ENCODE measurements at regions not wholly inside any gene's neighbourhood (a gene's known extent, or its start where the extent isn't known, plus 50 kb on each side); places are given as distances from the start of the nearest gene placed in this dataset.
"Not testable (repeated sequence)": the region's sequence is repeated elsewhere in the genome, so short reads cannot be mapped to it uniquely, and the experiment has no call there.

DNA sequence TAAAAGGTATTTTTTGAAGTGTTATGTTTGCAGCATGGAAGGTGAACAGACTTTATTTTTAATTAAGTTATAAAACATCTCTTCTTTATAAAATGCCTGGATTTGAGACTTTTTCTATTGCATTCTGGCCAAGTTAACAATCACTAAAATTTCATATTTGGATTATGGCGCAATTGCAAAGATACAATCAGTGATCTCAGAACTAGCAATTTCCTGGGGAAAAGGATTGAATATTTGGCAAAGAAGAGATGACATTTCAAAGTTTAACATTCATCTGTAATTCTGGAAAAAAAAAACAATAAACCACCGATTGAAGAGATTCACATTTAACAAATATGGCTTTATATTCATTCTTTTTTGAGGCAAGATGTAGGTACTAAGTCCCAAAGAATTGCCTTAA lies 378.0 kb downstream of the LRRC70 start:
- no peak for DNase-seq

DNA sequence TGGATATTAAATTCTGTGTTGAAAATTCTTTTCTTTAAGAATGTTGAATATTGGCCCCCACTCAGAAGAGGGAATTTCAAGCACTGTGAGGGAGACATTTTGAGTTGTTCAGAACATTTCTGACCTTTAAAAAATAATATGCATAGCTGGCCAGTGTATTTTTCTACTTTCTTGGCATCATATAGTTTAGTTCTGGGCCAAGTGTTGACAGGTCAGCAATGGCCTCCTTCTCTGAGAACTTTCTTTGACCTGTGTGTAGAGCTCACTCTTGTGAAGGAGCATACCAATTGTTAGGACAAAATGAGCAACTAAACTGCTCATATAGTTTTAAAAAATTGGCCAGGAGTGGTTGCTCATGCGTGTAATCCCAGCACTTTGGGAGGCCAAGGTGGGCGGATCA lies 376.0 kb downstream of the LRRC70 start:
- no peak for DNase-seq

- no peak for DNase-seq
These were observed 369.7 kb downstream of the LRRC70 start for GRCh38 chr5:62948301-62948700.

- no peak for DNase-seq
These were observed 363.8 kb downstream of the LRRC70 start for GRCh38 chr5:62942384-62942783.

DNA sequence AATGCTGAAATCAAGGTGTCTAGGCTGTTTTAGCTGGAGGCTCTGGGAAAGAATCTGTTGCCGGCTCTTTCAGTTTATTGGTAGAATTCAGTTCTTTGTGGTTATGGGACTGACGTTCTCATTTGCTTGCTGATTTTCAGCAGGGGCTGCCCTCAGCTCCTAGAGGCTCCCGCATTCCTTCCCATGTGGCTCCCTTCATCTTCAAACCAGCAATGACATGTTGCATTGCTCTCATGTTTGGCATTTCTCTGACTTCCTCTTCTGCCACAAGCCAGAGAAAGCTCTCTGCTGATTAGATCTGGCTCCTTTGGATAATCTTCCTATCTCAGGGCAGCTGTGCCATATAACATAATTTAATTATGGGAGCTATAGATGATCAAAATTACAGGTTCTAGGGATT lies 360.3 kb downstream of the LRRC70 start:
- DNase-seq: no peak

GRCh38 chr5:62937661-62938558 lies 359.3 kb downstream of the LRRC70 start:
- DNase-seq: no peak

DNA sequence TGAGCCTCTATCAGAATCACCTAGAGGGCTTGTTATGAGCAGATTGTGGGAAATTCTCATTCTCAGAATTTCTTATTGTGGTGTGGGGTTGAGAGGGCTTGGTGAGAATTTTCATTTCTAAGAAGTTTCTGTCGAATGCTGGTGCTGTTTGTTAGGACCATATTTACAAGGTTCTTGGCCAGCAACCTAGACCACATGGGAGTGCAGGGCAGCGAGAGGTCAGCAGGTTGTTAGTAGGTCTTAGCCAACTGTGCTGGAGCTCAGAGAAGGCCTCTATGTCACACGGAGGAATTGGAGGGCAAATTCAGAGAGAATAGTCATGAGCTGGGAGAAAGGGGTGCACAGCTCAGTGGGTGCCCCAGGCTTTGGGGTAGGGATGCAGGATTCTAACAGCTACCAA lies 357.0 kb downstream of the LRRC70 start:
- no peak for DNase-seq

- DNase-seq: no peak
These were observed 355.7 kb downstream of the LRRC70 start for GRCh38 chr5:62934319-62934718.

- DNase-seq: no peak
These were observed 354.6 kb downstream of the LRRC70 start for GRCh38 chr5:62933261-62933660.

DNA sequence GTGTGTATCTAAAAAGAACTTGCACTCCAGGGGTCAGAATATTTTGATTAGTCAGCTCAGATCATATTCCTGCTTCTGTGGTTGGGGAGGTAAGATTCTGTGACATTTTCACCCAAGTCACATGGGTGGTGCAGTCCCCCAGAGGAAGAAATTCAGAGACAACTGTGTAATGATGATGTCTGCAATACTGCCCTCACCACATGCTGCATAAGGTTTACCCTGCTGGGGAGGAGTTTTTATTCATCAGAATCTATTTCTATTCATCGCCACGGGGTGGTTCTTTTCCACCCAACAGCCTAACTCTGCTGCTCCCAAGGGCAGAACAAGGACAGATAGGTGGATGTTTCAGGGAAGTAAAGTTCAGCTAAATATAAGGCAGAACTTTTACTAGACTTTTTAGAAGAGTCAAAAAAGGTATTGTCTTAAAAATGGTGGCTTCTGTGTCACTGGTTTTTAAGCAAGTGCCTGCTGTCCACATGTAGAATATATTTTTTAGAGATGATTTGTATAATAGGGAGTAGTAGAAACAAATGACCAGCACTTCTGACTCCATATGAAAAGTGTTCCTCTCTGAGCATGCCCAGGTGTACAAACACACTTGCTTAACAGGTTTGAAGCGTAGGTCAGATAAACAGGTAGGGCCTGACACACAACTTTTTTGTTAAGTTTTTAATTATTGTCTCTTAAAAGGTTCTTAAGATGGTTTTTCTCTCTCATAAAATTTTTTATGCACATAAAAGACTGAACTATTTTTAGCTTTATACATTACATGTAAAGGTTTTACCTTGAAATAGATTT lies 352.7 kb downstream of the LRRC70 start:
- no peak for DNase-seq

DNA sequence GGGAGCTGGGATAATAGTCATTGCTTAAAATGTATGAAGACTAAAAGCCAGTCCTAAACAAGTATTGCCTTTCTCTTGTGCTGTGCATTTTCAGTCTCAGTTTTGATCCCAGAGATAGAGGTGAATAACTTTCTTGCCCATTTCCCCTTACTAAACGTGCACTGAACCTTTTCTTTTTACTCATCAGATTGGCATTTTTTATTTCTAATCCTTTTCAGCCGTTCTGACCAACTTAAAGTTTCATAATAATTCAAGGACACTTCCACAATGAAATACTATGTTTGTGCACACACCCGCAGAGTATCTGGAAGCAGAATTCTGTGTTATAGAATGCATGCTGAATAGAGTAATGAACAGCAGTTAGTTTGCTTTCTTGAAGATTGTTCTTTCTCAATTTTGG lies 343.6 kb downstream of the LRRC70 start:
- DNase-seq: no peak

DNA sequence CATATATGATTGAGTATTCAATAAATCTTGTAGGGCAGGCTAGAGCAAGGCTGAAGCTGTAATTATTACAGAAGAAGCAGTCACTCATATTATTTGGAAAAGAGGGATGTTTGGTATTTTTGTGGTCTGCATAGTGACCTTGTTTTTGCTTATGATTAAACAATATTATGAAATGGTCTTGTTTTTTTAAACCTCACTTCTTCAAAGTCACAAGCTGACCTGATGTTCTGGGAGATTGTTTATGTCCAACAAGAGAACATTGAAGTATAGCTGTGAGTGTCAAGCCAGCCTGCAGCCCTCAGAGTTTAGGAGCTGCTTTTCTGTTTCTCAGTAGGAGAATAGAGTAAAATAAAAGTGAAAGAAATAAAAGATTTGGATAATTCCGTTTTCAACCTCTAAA lies 342.2 kb downstream of the LRRC70 start:
- no peak for DNase-seq

DNA sequence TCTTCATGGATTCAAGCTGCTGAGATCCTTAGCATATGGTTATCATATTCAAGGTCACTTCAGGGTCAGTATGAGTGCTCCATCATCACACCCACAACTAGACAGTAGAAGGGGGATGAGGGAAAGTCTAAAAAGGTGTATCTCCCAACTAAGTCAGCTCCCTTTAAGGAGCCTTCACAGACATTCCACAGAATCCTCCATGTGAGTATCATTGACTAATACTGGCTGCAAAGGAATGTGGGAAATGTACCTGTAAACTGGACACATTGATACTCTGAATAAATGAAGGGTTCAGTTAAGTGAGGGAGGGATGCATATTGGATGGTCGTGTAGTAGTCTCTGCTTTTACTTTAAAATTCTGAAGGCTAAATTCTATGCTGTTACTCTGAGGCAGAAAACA lies 330.7 kb downstream of the LRRC70 start:
- no peak for DNase-seq

- no peak for DNase-seq
These were observed 323.5 kb downstream of the LRRC70 start for GRCh38 chr5:62902126-62902525.

DNA sequence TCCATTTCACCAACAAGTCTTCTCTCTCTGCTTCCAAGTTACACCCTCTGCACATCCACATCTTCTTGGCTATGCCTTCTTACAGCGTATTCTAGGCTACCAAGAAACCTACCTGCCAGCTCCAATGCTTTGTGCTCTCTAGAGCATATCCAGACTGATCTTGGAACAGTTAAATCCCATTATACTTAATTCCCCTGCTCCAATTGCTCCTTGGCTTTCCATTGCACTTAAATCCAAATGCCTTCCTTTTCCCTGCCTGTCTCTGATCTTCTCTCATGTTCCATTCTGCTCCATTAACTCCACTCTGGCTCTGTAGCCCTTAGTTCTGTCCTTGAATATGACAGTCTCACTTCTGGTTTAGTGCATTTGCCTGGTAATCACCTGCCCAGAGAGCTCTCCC lies 322.4 kb downstream of the LRRC70 start:
- DNase-seq: no peak

GRCh38 chr5:62896121-62896893 lies 317.7 kb downstream of the LRRC70 start:
- DNase-seq: no peak

GRCh38 chr5:62886603-62887315 lies 308.1 kb downstream of the LRRC70 start:
- DNase-seq: no peak

DNA sequence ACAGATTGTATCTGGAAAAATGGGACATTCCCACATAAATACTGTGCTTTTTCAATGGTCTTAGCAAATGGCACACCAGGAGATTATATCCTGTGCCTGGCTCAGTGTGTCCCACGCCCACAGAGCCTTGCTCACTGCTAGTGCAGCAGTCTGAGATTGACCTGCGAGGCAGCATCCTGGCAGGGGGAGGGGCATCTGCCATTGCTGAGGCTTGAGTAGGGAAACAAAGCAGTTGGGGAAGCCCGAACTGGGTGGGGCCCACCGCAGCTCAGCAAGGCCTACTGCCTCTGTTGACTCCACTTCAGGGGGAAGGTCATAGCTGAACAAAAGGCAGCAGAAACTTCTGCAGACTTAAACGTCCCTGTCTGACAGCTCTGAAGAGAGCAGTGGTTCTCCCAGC lies 258.7 kb downstream of the LRRC70 start:
- not testable (repeated sequence) for DNase-seq

DNA sequence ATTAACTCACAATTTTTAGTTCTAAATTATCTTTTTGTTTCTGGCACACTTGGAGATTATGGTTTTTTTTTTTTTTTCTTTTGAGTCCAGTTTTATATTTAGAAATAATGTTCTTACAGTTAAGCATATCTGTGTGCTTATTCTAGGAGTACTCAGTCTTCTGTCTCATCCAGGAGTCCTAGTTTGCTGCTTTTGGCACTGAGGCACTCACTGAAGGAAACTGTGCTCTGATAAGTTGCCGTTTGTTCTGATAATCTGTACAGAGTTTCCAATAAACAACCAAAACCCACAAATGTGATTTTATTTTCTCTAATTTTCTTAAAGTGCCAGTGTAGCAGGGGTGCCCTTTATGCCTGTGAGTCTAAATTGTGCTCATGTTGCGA lies 251.0 kb downstream of the LRRC70 start:
- no peak for DNase-seq

- DNase-seq: no peak
These were observed 250.4 kb downstream of the LRRC70 start for GRCh38 chr5:62828742-62829603.

DNA sequence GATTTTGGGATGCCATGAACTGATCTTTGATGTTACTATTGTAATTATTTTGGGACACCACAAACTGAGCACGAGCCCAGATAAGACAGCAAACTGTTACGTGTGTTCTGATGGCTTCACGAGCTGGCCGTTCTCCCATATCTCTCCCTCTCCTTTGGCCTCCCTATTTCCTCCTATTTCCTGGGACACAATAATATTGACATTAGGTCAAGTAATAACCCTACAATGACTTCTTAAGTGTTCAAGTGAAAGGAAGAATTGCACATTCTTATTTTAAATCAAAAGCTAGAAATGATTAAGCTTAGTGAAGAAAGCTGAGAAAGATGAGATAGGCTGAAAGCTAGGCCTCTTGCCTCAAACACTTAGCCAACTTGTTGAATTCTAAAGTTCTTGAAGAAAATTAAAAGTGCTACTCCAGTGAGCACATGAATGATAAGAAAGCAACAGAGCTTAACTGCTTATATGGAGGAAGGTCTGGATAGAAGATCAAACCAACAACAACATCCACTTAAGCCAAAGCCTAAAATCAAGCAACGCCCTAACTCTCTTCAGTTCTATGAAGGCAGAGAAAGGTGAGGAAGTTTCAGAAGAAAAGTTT lies 247.1 kb downstream of the LRRC70 start:
- DNase-seq: no peak
